Endothelial cell of umbilical vein (primary cell): ENCODE measurements at regions not wholly inside any gene's neighbourhood (a gene's known extent, or its start where the extent isn't known, plus 50 kb on each side); places are given as distances from the start of the nearest gene placed in this dataset.

Experiments
- BruUV-seq: library from RNA; stranded (reverse); fragments of 400-500 nt; replicated peaks from 2 replicates; lab custom pipeline; 2021; lab: Mats Ljungman, UMichigan
- CTCF ChIA-PET: fragments of 300-600, 350-600 bp; sonication (Branson Sonifier 250); formaldehyde crosslinking; loops from one replicate; lab custom pipeline; 2021; ENCODE audit warnings: antibody characterized with exemption, inconsistent platforms; lab: Charles Lee
- POLR2A ChIA-PET: fragments of 300-600, 350-600 bp; sonication (Branson Sonifier 250); formaldehyde crosslinking; loops from one replicate; lab custom pipeline; 2021; ENCODE audit warnings: antibody characterized with exemption, inconsistent platforms; lab: Charles Lee
- DNase-seq: peaks from one replicate; pipeline ENCODE4 v3.0.0-alpha.2; 2011; ENCODE audit warnings: low read depth, low spot score
- FAIRE-seq: peaks from 2 replicates; lab custom pipeline; 2011; peaks lifted over from hg19 to GRCh38; lab: Jason Lieb, UNC
- H2AFZ ChIP-seq: 2 replicates; pipeline ENCODE4 v1.6.0; 2012; ENCODE audit warnings: low read depth, low read length, control low read depth, inconsistent platforms
- H3K27ac ChIP-seq: 2 replicates; pipeline ENCODE4 v1.5.1; 2011; ENCODE audit warnings: low read depth, mild to moderate bottlenecking, control low read depth, low read length, moderate library complexity; ENCODE audit not compliant: insufficient read depth
- H3K27me3 ChIP-seq, 2 experiments: 2 replicates each; pipeline versions ENCODE4 v1.6.0 to v1.6.1; 2011; ENCODE audit warnings: low read length in 2 of 2, mixed read lengths in 1 of 2; ENCODE audit not compliant: control insufficient read depth in 2 of 2, insufficient read depth in 2 of 2
- H3K36me3 ChIP-seq, 2 experiments: 2 replicates in 1 of 2; 3 replicates in 1 of 2; pipeline ENCODE4 v1.5.1; 2011; ENCODE audit warnings: low read length in 2 of 2, mild to moderate bottlenecking in 1 of 2, moderate library complexity in 1 of 2; ENCODE audit not compliant: control insufficient read depth in 2 of 2, insufficient read depth in 2 of 2; ENCODE audit errors: extremely low read depth in 1 of 2
- H3K4me1 ChIP-seq: 3 replicates; pipeline ENCODE4 v1.5.1; 2011; ENCODE audit warnings: mild to moderate bottlenecking, low read length; ENCODE audit not compliant: control insufficient read depth, insufficient read depth; ENCODE audit errors: extremely low read depth
- H3K4me2 ChIP-seq: 2 replicates; pipeline ENCODE4 v1.6.1; 2011; ENCODE audit warnings: low read length, control low read depth, mixed read lengths; ENCODE audit not compliant: insufficient read depth
- H3K4me3 ChIP-seq, 3 experiments: fragments of 200-600 bp in 1 of 3; sonication (generic), shearing (Covaris generic) in 1 of 3; replicated peaks in 1 of 3; 2 replicates each; pipeline ENCODE4 v1.5.1; 2011 to 2016; ENCODE audit warnings: control low read depth in 3 of 3, low read length in 3 of 3, mild to moderate bottlenecking in 2 of 3, inconsistent platforms in 1 of 3, low read depth in 1 of 3, moderate library complexity in 1 of 3; ENCODE audit not compliant: insufficient read depth in 1 of 3
- H3K79me2 ChIP-seq: 2 replicates; pipeline ENCODE4 v1.6.0; 2012; ENCODE audit warnings: low read length, inconsistent platforms; ENCODE audit not compliant: control insufficient read depth, insufficient read depth
- H3K9ac ChIP-seq: replicated peaks from 2 replicates; pipeline ENCODE3; 2011; ENCODE audit warnings: low read length, control low read depth; ENCODE audit not compliant: insufficient read depth; ENCODE audit errors: extremely low read depth
- H3K9me1 ChIP-seq: replicated peaks from 3 replicates; pipeline ENCODE4 v1.6.0; 2011; ENCODE audit warnings: mild to moderate bottlenecking, low read length; ENCODE audit not compliant: control insufficient read depth, insufficient read depth; ENCODE audit errors: extremely low read depth
- H3K9me3 ChIP-seq: replicated peaks from 2 replicates; pipeline ENCODE4 v1.5.1; 2012; ENCODE audit warnings: low read length, inconsistent platforms; ENCODE audit not compliant: control insufficient read depth, insufficient read depth
- H4K20me1 ChIP-seq: replicated peaks from 2 replicates; pipeline ENCODE3; 2011; ENCODE audit warnings: mild to moderate bottlenecking, low read length; ENCODE audit not compliant: control insufficient read depth, insufficient read depth; ENCODE audit errors: extremely low read depth
- CTCF ChIP-seq, 2 donors: IDR thresholded peaks; 1 replicate in 1 of 2; 2 replicates in 1 of 2; pipeline ENCODE4 v1.5.1; 2011; ENCODE audit warnings: low read length in 2 of 2, mild to moderate bottlenecking in 2 of 2, moderate library complexity in 2 of 2, control low read depth in 1 of 2, inconsistent platforms in 1 of 2, low read depth in 1 of 2; ENCODE audit not compliant: insufficient read depth in 1 of 2; ENCODE audit errors: extremely low read depth in 1 of 2
- EZH2 ChIP-seq: IDR thresholded peaks from 2 replicates; pipeline ENCODE4 v1.6.1; 2012; ENCODE audit warnings: borderline replicate concordance, low read depth, mild to moderate bottlenecking, moderate library complexity, low read length, inconsistent platforms; ENCODE audit not compliant: severe bottlenecking
- JUN ChIP-seq: IDR thresholded peaks from 2 replicates; pipeline ENCODE4 v1.6.1; 2011; ENCODE audit warnings: borderline replicate concordance, low read depth; ENCODE audit not compliant: insufficient read length, insufficient read depth
- POLR2A ChIP-seq: IDR thresholded peaks from 2 replicates; pipeline ENCODE4 v1.6.1; 2012; ENCODE audit warnings: low read depth, mild to moderate bottlenecking, control low read depth, low read length
- POLR2AphosphoS5 ChIP-seq: IDR thresholded peaks from 2 replicates; pipeline ENCODE4 v1.6.1; 2012; ENCODE audit warnings: low read depth, mild to moderate bottlenecking, control low read depth, low read length, moderate library complexity; ENCODE audit not compliant: insufficient read depth
- dilution Hi-C: fragments of 300-500 bp; cut with MboI; formaldehyde crosslinking; loops from one replicate; pipeline ENCODE4 v1.15.0; 2019; ENCODE audit warnings: low sequenced_read_pairs; ENCODE audit not compliant: extremely low pct_ligation_motif_present
- intact Hi-C: fragments of 100-400 bp; cut with micrococcal nuclease; formaldehyde crosslinking; loops from one replicate; pipeline ENCODE4 v1.10.0; 2022
- TF ChIP-seq, protein P1 (sequence below): IDR thresholded peaks from 2 replicates; pipeline ENCODE4 v1.6.1; 2011; ENCODE audit not compliant: insufficient read depth, insufficient read length

DNA sequence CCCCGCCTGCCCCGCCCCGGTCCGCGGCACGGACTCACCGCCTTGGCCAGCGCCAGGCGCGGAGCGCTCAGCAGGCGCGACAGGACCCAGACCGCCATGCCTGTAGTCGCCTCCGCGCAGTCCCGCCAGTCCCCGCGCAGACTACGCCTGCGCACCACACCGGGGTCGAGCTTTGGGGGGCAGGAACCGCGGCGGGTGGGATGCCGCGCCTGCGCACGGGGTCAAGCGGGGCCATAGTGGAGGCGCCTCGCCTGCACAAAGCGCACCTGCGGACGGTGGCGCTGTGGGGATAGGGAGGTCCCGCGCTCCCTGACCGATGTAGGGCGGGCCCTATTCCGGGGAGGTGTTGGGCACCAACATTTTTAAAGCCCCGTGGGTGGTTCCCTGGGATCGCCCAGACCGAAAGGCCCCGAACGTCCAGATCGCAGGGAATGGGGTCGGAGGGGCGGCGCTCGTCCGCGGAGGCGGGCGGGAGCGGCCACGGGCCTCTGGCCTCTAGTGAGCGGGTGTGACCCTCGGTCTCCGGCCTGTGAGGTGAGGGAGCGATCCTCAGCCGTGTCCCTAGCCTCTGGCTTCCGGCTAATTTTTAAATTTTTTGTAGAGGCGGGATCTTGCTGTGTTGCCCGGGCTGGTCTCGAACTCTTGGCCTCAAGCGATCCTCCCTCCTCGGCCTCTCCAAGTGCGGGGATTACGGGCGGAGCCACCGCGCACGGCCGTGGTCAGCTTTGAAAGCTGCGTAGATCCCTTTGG, 70.8 kb upstream of the LPCAT1 start:
- intact Hi-C loops (loop anchor here (2.0 kb wide), 2 partner anchors 46 to 72 kb away; partner anchors contain the start of gene LPCAT1), dilution Hi-C loops (no loop called here)
- Histone ChIP-seq H3K79me2 (no peaks in the 10 kb centered on the region), H3K9me1 (no peaks in the 10 kb centered on the region), H3K4me2 (peak overlapping the region; percentile 63), H3K27ac (no peak overlapping the region), H3K36me3 (no peaks in the 10 kb centered on the region), H4K20me1 (no peaks in the 10 kb centered on the region), H3K4me1 (no peaks in the 10 kb centered on the region), H3K4me3 (peak overlapping the region; percentile 53 to 75 (median 53)), H3K9ac (no peak overlapping the region), H3K27me3 (no peaks in the 10 kb centered on the region), H2AFZ (peak overlapping the region; percentile 90), H3K9me3 (no peaks in the 10 kb centered on the region)
- no peak for FAIRE-seq
- ChIA-PET POLR2A (interaction anchor here (0.6 kb wide), 1 partner anchor 20 kb away, joined by 4 read pairs; no protein-coding TSS in a partner anchor), CTCF (interaction anchor here (0.6 to 0.9 kb wide), 5 partner anchors 23 to 411 kb away, joined by 3 to 4 read pairs (median 3); no protein-coding TSS in a partner anchor)
- no peak for TF ChIP-seq JUN
- TF ChIP-seq EZH2 = no peak
- TF ChIP-seq, protein P1, sequence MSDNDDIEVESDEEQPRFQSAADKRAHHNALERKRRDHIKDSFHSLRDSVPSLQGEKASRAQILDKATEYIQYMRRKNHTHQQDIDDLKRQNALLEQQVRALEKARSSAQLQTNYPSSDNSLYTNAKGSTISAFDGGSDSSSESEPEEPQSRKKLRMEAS = no peak
- TF ChIP-seq CTCF (IDR thresholded peaks at IDR 0.05; ENCODE audit: extremely low read depth in 1 of 2, insufficient read depth in 1 of 2, low read depth in 1 of 2, low read length in 2 of 2) = peak; percentile 31 to 46
- TF ChIP-seq POLR2A = peak; percentile 64
- TF ChIP-seq POLR2AphosphoS5 = peak; percentile 32
- no TSS peak for BruUV-seq
- peak; percentile 75 for DNase-seq
